DND-41 (cell line): ENCODE measurements at regions not wholly inside any gene's neighbourhood (a gene's known extent, or its start where the extent isn't known, plus 50 kb on each side); places are given as distances from the start of the nearest gene placed in this dataset.

Experiments used
- EZH2 ChIP-seq: IDR thresholded peaks from 3 replicates; pipeline ENCODE4 v1.6.1; 2012; ENCODE audit warnings: borderline replicate concordance, low read depth, mild to moderate bottlenecking, moderate library complexity, low read length, inconsistent platforms; ENCODE audit not compliant: severe bottlenecking
- TF ChIP-seq, protein P1 (sequence below): IDR thresholded peaks from 2 replicates; pipeline ENCODE4 v1.5.1; 2012; ENCODE audit warnings: borderline replicate concordance, low read length, moderate library complexity, mild to moderate bottlenecking; ENCODE audit not compliant: poor library complexity, severe bottlenecking; ENCODE audit errors: extremely low read depth

DNA sequence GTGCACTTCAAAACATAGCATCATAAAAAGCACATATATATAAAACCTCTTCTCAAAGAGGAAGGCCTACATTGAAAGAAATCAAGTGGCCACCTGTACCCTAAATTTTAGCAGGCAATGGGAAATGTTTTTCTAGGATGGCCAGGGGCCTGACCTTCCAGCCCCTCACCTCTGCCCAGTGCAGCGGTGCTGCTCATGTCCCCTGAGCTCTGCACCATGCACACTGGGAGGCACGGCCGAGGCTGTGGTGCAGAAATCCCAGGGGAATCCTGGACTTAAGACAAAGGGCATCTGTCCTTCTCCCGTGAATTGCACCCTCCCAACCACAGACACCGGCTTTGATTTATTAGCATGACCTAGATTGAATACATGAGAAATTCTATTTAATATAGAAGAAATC lies 551.4 kb downstream of the GLRX3 start:
- TF ChIP-seq, protein P1, sequence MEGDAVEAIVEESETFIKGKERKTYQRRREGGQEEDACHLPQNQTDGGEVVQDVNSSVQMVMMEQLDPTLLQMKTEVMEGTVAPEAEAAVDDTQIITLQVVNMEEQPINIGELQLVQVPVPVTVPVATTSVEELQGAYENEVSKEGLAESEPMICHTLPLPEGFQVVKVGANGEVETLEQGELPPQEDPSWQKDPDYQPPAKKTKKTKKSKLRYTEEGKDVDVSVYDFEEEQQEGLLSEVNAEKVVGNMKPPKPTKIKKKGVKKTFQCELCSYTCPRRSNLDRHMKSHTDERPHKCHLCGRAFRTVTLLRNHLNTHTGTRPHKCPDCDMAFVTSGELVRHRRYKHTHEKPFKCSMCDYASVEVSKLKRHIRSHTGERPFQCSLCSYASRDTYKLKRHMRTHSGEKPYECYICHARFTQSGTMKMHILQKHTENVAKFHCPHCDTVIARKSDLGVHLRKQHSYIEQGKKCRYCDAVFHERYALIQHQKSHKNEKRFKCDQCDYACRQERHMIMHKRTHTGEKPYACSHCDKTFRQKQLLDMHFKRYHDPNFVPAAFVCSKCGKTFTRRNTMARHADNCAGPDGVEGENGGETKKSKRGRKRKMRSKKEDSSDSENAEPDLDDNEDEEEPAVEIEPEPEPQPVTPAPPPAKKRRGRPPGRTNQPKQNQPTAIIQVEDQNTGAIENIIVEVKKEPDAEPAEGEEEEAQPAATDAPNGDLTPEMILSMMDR = no peak
- no peak for TF ChIP-seq EZH2
